ENCODE measurements at regions not wholly inside any gene's neighbourhood (a gene's known extent, or its start where the extent isn't known, plus 50 kb on each side); places are given as distances from the start of the nearest gene placed in this dataset.

GRCh38 chr1:221637641-221638041 is 104.2 kb downstream of the DUSP10 start:
- H3K27ac ChIP-seq, result no peak overlapping the region

GRCh38 chr1:221638595-221638994 is 103.3 kb downstream of the DUSP10 start:
- no peak overlapping the region for H3K27ac ChIP-seq
- TF ChIP-seq CTCF (conservative IDR thresholded peaks at IDR 0.05) (no peak), ZFX (IDR thresholded peaks at IDR 0.05) (no peak)

More at GRCh38 chr1:221637641-221638041, 104.2 kb downstream of the DUSP10 start:
- TF ChIP-seq ZFX (IDR thresholded peaks at IDR 0.05) (no peak), CTCF (conservative IDR thresholded peaks at IDR 0.05) (no peak)

GRCh38 chr1:221641811-221642210 is 100.1 kb downstream of the DUSP10 start:
- H3K27ac ChIP-seq, result no peak overlapping the region
- TF ChIP-seq CTCF (conservative IDR thresholded peaks at IDR 0.05) (no peak), ZFX (IDR thresholded peaks at IDR 0.05) (no peak)

GRCh38 chr1:221643404-221644144 is 98.3 kb downstream of the DUSP10 start:
- TF ChIP-seq CTCF (conservative IDR thresholded peaks at IDR 0.05), result no peak
- no peak for TF ChIP-seq ZFX (IDR thresholded peaks at IDR 0.05)

GRCh38 chr1:221644145-221644448 is 97.8 kb downstream of the DUSP10 start:
- TF ChIP-seq ZFX (IDR thresholded peaks at IDR 0.05), result no peak
- no peak overlapping the region for H3K27ac ChIP-seq

More at GRCh38 chr1:221643404-221644144, 98.3 kb downstream of the DUSP10 start:
- H3K27ac ChIP-seq, result no peak overlapping the region

GRCh38 chr1:221644663-221645258 is 97.1 kb downstream of the DUSP10 start:
- H3K27ac ChIP-seq, result no peak overlapping the region
- TF ChIP-seq ZFX (IDR thresholded peaks at IDR 0.05) (no peak), CTCF (conservative IDR thresholded peaks at IDR 0.05) (no peak)

GRCh38 chr1:221648201-221648600 is 93.7 kb downstream of the DUSP10 start:
- TF ChIP-seq ZFX (IDR thresholded peaks at IDR 0.05) (no peak), CTCF (conservative IDR thresholded peaks at IDR 0.05) (no peak)

More at GRCh38 chr1:221648201-221648600, 93.7 kb downstream of the DUSP10 start:
- H3K27ac ChIP-seq, result no peak overlapping the region
